MM.1S (cell line): ENCODE measurements at regions not wholly inside any gene's neighbourhood (a gene's known extent, or its start where the extent isn't known, plus 50 kb on each side); places are given as distances from the start of the nearest gene placed in this dataset.

Experiments
- DNase-seq: peaks from one replicate; pipeline ENCODE4 v3.0.0-alpha.2; 2015
- H2AFZ ChIP-seq: fragments of 300-600 bp; sonication (generic); 2 replicates; pipeline ENCODE4 v1.6.0; 2016; ENCODE audit warnings: antibody characterized with exemption, low read length
- H3F3A ChIP-seq: fragments of 300-600 bp; sonication (generic); 2 replicates; pipeline ENCODE4 v1.6.1; 2016; ENCODE audit warnings: mild to moderate bottlenecking, antibody characterized with exemption, low read length, moderate library complexity, mixed read lengths; ENCODE audit not compliant: insufficient read depth
- H3K27ac ChIP-seq: fragments of 300-600 bp; sonication (generic); 2 replicates; pipeline ENCODE4 v1.5.1; 2016; ENCODE audit warnings: mild to moderate bottlenecking, low read length
- H3K27me3 ChIP-seq: fragments of 300-600 bp; sonication (generic); replicated peaks from 2 replicates; pipeline ENCODE4 v1.6.0; 2016; ENCODE audit warnings: low read length; ENCODE audit not compliant: insufficient read depth
- H3K36me3 ChIP-seq: fragments of 300-600 bp; sonication (generic); replicated peaks from 2 replicates; pipeline ENCODE4 v1.6.1; 2016; ENCODE audit warnings: mild to moderate bottlenecking, low read length, mixed read lengths; ENCODE audit not compliant: insufficient read depth
- H3K4me1 ChIP-seq: fragments of 300-600 bp; sonication (generic); 2 replicates; pipeline ENCODE4 v1.6.1; 2016; ENCODE audit warnings: low read length, mixed read lengths
- H3K4me2 ChIP-seq: fragments of 300-600 bp; sonication (generic); 2 replicates; pipeline ENCODE4 v1.6.0; 2016; ENCODE audit warnings: low read depth, low read length
- H3K4me3 ChIP-seq: fragments of 300-600 bp; sonication (generic); 2 replicates; pipeline ENCODE4 v1.5.1; 2016; ENCODE audit warnings: low read length, mixed read lengths
- H3K79me2 ChIP-seq: fragments of 300-600 bp; sonication (generic); 2 replicates; pipeline ENCODE4 v1.6.1; 2016; ENCODE audit warnings: mixed run types, low read length, mixed read lengths
- H3K9ac ChIP-seq: fragments of 300-600 bp; sonication (generic); 2 replicates; pipeline ENCODE4 v1.6.1; 2016; ENCODE audit warnings: low read length, mixed read lengths
- H3K9me2 ChIP-seq: fragments of 300-600 bp; sonication (generic); replicated peaks from 2 replicates; pipeline ENCODE4 v1.6.1; 2016; ENCODE audit warnings: mild to moderate bottlenecking, low read length, mixed read lengths; ENCODE audit not compliant: insufficient read depth
- H3K9me3 ChIP-seq: fragments of 300-600 bp; sonication (generic); replicated peaks from 2 replicates; pipeline ENCODE4 v1.6.1; 2016; ENCODE audit warnings: mild to moderate bottlenecking, low read length, mixed read lengths; ENCODE audit not compliant: insufficient read depth
- H4K20me1 ChIP-seq: fragments of 300-600 bp; sonication (generic); 2 replicates; pipeline ENCODE4 v1.6.1; 2016; ENCODE audit warnings: mild to moderate bottlenecking, low read length, moderate library complexity, mixed read lengths; ENCODE audit not compliant: insufficient read depth
- CTCF ChIP-seq: fragments of 300-600 bp; sonication (generic); IDR thresholded peaks from 2 replicates; pipeline ENCODE4 v1.5.1; 2016; ENCODE audit warnings: antibody characterized with exemption, low read length, mixed read lengths
- EZH2 ChIP-seq: fragments of 300-600 bp; sonication (generic); optimal IDR thresholded peaks from 2 replicates; pipeline ENCODE3; 2017; ENCODE audit warnings: low read depth, mild to moderate bottlenecking, antibody characterized with exemption, low read length, mixed read lengths
- EZH2phosphoT487 ChIP-seq: fragments of 300-600 bp; sonication (generic); IDR thresholded peaks from 2 replicates; pipeline ENCODE4 v1.6.1; 2018; ENCODE audit warnings: antibody characterized with exemption, low read length

GRCh38 chr5:72662305-72662704 lies 154.2 kb upstream of the TNPO1 start:
- Histone ChIP-seq H3F3A (no peaks in the 10 kb centered on the region), H3K9me3 (no peaks in the 10 kb centered on the region), H2AFZ (no peak overlapping the region), H3K79me2 (no peaks in the 10 kb centered on the region), H3K4me1 (no peaks in the 10 kb centered on the region), H3K27ac (no peak overlapping the region), H3K9ac (no peak overlapping the region), H3K27me3 (no peaks in the 10 kb centered on the region), H3K4me3 (no peak overlapping the region), H4K20me1 (no peaks in the 10 kb centered on the region), H3K9me2 (no peaks in the 10 kb centered on the region), H3K36me3 (no peaks in the 10 kb centered on the region), H3K4me2 (no peak overlapping the region)
- DNase-seq, result no peak
- TF ChIP-seq CTCF (no peak), EZH2phosphoT487 (no peak), EZH2 (no peak)

- H4K20me1 ChIP-seq, result no peaks in the 10 kb centered on the region
- no peak overlapping the region for H3K27ac ChIP-seq
- no peaks in the 10 kb centered on the region for H3K27me3 ChIP-seq
- H3F3A ChIP-seq, result no peaks in the 10 kb centered on the region
- no peaks in the 10 kb centered on the region for H3K9me3 ChIP-seq
- no peaks in the 10 kb centered on the region for H3K9me2 ChIP-seq
- TF ChIP-seq EZH2phosphoT487 (no peak), EZH2 (no peak), CTCF (no peak)
- no peaks in the 10 kb centered on the region for H3K79me2 ChIP-seq
- no peak overlapping the region for H2AFZ ChIP-seq
- H3K4me1 ChIP-seq, result no peaks in the 10 kb centered on the region
- no peak overlapping the region for H3K4me2 ChIP-seq
- DNase-seq, result no peak
- no peak overlapping the region for H3K9ac ChIP-seq
- H3K4me3 ChIP-seq, result no peak overlapping the region
- no peaks in the 10 kb centered on the region for H3K36me3 ChIP-seq
Measured at GRCh38 chr5:72661405-72661804, 154.2 kb upstream of the ZNF366 start.

GRCh38 chr5:72659726-72660125 lies 152.5 kb upstream of the ZNF366 start:
- Histone ChIP-seq H3F3A (no peaks in the 10 kb centered on the region), H3K36me3 (no peaks in the 10 kb centered on the region), H3K27me3 (no peaks in the 10 kb centered on the region), H3K9me3 (no peaks in the 10 kb centered on the region), H3K4me3 (no peak overlapping the region), H3K9me2 (no peaks in the 10 kb centered on the region), H2AFZ (no peak overlapping the region), H4K20me1 (no peaks in the 10 kb centered on the region), H3K79me2 (no peaks in the 10 kb centered on the region), H3K9ac (no peak overlapping the region), H3K4me1 (no peaks in the 10 kb centered on the region), H3K27ac (no peak overlapping the region), H3K4me2 (no peak overlapping the region)
- no peak for DNase-seq
- no peak for TF ChIP-seq EZH2phosphoT487
- no peak for TF ChIP-seq EZH2
- TF ChIP-seq CTCF, result no peak
